Small intestine (tissue), 7 donors: ENCODE measurements at regions not wholly inside any gene's neighbourhood (a gene's known extent, or its start where the extent isn't known, plus 50 kb on each side); places are given as distances from the start of the nearest gene placed in this dataset.

Experiments
- DNase-seq, 2 donors: peaks; one replicate each; pipeline versions ENCODE4 v3.0.0 to v3.0.0-alpha.2; 2013
- FAIRE-seq: peaks from 2 replicates; lab custom pipeline; 2012; peaks lifted over from hg19 to GRCh38; lab: Jason Lieb, UNC
- H3K27ac ChIP-seq, 3 donors: one replicate each; pipeline ENCODE4 v1.5.1; 2013; ENCODE audit warnings: low read length in 2 of 3, mild to moderate bottlenecking in 2 of 3, control low read depth in 1 of 3, inconsistent platforms in 1 of 3, low read depth in 1 of 3, moderate library complexity in 1 of 3
- H3K27me3 ChIP-seq, 3 donors: one replicate each; pipeline ENCODE4 v1.6.1; 2013; ENCODE audit warnings: low read length in 3 of 3, inconsistent platforms in 1 of 3; ENCODE audit not compliant: control insufficient read depth in 3 of 3, insufficient read depth in 3 of 3
- H3K36me3 ChIP-seq, 3 donors: one replicate each; pipeline ENCODE4 v1.6.1; 2013; ENCODE audit warnings: low read length in 3 of 3, inconsistent platforms in 1 of 3, low read depth in 1 of 3, mild to moderate bottlenecking in 1 of 3, moderate library complexity in 1 of 3; ENCODE audit not compliant: control insufficient read depth in 3 of 3, insufficient read depth in 2 of 3
- H3K4me1 ChIP-seq, 3 donors: one replicate each; pipeline ENCODE4 v1.6.1; 2013; ENCODE audit warnings: low read length in 2 of 3, inconsistent platforms in 1 of 3, low read depth in 1 of 3, mild to moderate bottlenecking in 1 of 3, moderate library complexity in 1 of 3; ENCODE audit not compliant: control insufficient read depth in 3 of 3, insufficient read depth in 2 of 3
- H3K4me3 ChIP-seq, 3 donors: one replicate each; pipeline ENCODE4 v1.5.1; 2013; ENCODE audit warnings: low read length in 3 of 3, control low read depth in 1 of 3, inconsistent platforms in 1 of 3, low read depth in 1 of 3, mild to moderate bottlenecking in 1 of 3, moderate library complexity in 1 of 3
- H3K9me3 ChIP-seq, 2 donors: one replicate each; pipeline ENCODE4 v1.6.1; 2013; ENCODE audit warnings: low read depth in 1 of 2, low read length in 1 of 2; ENCODE audit not compliant: control insufficient read depth in 2 of 2, insufficient read depth in 1 of 2
- WGBS, 3 donors: extraction: QIAGEN DNeasy Blood & Tissue Kit; methylation state at CpG; one replicate each; pipeline ENCODE4 v1.1.7; 2013; 5-methylcytosine and 5-hydroxymethylcytosine counted together
- donor health status: healthy with polysubstance abuse.
- donor health status: control.
- donor health status: control.
- donor health status: Bipolar disorder and iron deficiency.
- donor health status: healthy.

GRCh38 chr9:129318121-129319075 is 140.3 kb upstream of the IER5L start:
- no peak overlapping the region for H3K4me3 ChIP-seq
- peaks cover 0 to 22% (median 3%) of the 10 kb centered on the region in 3 donors for H3K4me1 ChIP-seq
- H3K27ac ChIP-seq, result peak overlapping the region in 1 of 3 donors; percentile 4
- H3K9me3 ChIP-seq, result no peaks in the 10 kb centered on the region
- WGBS, 3 donors, result 75 to 84% (median 79%) methylated on average over 16 of the region's 16 CpGs
- DNase-seq (no peak), FAIRE-seq (no peak)
- H3K27me3 ChIP-seq, result peaks cover 0 to 2% (median 0%) of the 10 kb centered on the region in 3 donors
- no peaks in the 10 kb centered on the region for H3K36me3 ChIP-seq

DNA sequence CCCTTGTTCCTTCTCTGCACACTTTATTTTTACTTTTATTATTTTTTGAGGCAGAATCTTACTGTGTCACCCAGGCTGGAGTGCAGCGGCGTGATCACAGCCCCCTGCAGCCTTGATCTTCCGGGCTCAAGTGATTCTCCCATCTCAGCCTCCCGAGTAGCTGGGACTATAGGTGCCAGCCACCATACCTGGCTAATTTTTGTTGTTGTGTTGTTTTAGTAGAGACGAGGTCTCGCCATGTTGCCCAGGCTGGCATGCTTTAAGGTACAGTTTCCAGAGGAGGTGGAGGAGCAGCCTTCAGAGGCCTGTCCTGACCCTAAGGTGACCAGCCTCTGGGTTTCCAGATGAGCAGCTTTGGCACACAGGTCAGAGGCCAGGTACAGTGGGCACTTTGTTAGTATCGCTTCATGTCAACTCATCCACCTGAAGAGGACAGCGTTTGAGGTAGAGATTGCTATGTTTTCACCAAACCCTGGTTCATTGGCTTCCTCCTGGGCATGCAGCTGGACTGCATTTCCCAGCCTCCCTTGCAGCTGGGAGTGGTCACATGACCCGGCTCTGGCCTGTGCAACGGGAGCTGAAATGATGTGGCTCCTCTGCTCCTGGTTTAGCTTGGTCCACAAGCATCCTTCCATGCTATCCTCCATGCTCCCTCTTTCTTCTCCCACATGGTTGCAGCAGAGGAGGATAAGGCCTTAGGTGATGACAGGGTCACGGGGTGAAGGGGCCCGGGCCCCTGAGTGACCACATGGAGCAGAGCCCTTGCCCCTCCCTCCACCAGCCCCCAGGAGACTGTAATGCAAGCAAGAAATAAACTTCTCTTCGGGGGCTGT is 139.3 kb upstream of the IER5L start:
- DNase-seq (peak; percentile 28 to 48), FAIRE-seq (no peak)
- Histone ChIP-seq H3K36me3 (no peaks in the 10 kb centered on the region), H3K4me1 (peaks cover 0 to 22% (median 3%) of the 10 kb centered on the region in 3 donors), H3K9me3 (no peaks in the 10 kb centered on the region), H3K27me3 (peaks cover 0 to 2% (median 0%) of the 10 kb centered on the region in 3 donors), H3K4me3 (no peak overlapping the region), H3K27ac (no peak overlapping the region)
- WGBS, 3 donors, result 76 to 78% (median 78%) methylated on average over 13 of the region's 13 CpGs

DNA sequence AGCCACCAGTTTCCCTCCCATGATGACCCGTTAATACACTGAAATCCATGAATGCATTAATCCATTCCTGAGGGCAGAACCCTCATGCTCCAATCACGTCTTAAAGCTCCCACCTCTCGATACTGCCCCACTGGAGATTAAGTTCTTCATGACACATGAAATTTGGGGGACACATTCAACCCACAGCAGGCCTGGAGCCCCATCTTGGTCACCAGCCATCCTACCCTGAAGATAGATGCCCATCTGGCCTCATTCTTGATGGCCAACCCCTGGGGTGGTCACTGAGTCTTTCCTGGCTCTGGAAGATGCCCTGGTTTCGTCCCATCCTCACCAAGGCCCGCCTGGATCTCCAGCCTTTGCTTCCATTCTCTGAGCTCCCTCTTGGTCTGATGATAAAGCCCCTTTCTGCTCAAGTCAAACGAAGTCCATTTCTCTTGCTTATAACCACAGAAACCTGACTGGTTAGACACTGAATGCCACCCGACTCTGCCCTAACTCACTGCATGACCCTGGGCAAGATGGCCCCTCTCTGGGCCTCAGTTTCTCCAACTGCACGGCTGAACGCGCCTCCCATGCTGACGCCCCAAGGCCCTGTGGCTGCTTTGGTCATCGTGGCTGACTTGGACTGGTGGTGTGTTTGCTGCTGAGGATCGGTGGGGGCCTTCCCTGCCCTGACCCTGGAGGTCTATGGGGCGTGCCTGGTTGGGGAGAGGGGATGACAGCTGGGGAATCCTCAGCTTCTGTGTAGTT is 138.4 kb upstream of the IER5L start:
- Histone ChIP-seq H3K4me3 (no peak overlapping the region), H3K27me3 (peaks cover 0 to 2% (median 0%) of the 10 kb centered on the region in 3 donors), H3K27ac (peak overlapping the region in 1 of 3 donors; percentile 84), H3K36me3 (no peaks in the 10 kb centered on the region), H3K9me3 (no peaks in the 10 kb centered on the region), H3K4me1 (peaks cover 0 to 22% (median 3%) of the 10 kb centered on the region in 3 donors)
- no peak for FAIRE-seq
- no peak for DNase-seq
- 85 to 88% (median 85%) methylated on average over 14 of the region's 14 CpGs for WGBS, 3 donors

GRCh38 chr9:129313331-129313955 is 135.4 kb upstream of the IER5L start:
- Histone ChIP-seq H3K4me1 (no peaks in the 10 kb centered on the region), H3K9me3 (peaks cover 0 to 11% of the 10 kb centered on the region in 2 donors), H3K27me3 (no peaks in the 10 kb centered on the region), H3K36me3 (no peaks in the 10 kb centered on the region), H3K27ac (no peak overlapping the region), H3K4me3 (no peak overlapping the region)
- 72 to 94% (median 93%) methylated on average over 10 of the region's 10 CpGs for WGBS, 3 donors
- DNase-seq (no peak), FAIRE-seq (no peak)

DNA sequence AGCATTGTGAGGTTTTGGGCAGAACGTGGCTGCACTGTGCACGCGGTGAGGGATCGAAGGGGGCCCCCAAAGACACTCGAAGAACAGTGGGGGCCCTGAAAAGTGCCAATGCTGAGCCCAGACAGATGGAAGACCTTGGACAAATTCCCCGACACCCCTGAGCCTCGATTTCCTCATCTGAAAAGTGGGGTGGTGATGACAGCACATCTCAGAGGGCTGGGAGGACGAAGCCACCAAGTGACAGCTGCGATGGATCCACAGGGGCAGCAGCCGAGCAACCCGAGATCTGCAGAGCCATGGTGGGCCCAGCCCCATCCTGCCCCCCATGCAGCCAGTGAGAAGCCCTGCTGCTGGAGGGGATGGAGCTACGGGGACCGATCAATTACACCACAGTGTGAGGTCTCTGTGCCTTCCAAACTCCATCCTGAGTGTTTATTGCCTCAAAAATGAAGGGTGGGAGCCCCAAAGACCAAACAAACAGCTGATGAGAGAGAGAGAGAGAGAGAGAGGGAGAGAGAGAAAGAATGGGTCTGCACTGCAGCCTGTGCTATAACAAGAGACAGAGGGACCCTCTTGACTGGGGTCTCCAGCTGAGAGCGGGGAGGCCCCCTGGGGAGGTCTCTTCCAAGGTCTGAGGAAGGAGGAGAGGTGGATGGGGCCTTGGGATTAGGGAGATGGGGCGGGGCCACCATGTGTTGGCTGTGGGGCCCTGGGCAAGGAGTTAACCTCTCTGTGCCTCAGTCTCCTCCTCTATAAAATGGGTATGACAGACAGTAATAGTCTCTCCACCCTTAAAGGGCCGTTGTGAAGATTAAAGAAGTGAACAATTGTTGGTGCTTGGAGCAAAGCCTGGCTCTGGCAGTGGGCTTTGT is 134.4 kb upstream of the IER5L start:
- 74 to 83% (median 82%) methylated on average over 16 of the region's 16 CpGs for WGBS, 3 donors
- DNase-seq (no peak), FAIRE-seq (no peak)
- Histone ChIP-seq H3K27me3 (no peaks in the 10 kb centered on the region), H3K27ac (no peak overlapping the region), H3K4me3 (no peak overlapping the region), H3K4me1 (no peaks in the 10 kb centered on the region), H3K9me3 (peaks cover 0 to 11% of the 10 kb centered on the region in 2 donors), H3K36me3 (no peaks in the 10 kb centered on the region)

GRCh38 chr9:129311643-129312042 is 133.6 kb upstream of the IER5L start:
- 44 to 76% (median 66%) methylated on average over 4 of the region's 4 CpGs for WGBS, 3 donors
- FAIRE-seq (no peak), DNase-seq (no peak)
- no peaks in the 10 kb centered on the region for H3K36me3 ChIP-seq
- no peaks in the 10 kb centered on the region for H3K4me1 ChIP-seq
- peaks cover 0 to 11% of the 10 kb centered on the region in 2 donors for H3K9me3 ChIP-seq
- H3K4me3 ChIP-seq, result no peak overlapping the region
- H3K27me3 ChIP-seq, result no peaks in the 10 kb centered on the region
- no peak overlapping the region for H3K27ac ChIP-seq

DNA sequence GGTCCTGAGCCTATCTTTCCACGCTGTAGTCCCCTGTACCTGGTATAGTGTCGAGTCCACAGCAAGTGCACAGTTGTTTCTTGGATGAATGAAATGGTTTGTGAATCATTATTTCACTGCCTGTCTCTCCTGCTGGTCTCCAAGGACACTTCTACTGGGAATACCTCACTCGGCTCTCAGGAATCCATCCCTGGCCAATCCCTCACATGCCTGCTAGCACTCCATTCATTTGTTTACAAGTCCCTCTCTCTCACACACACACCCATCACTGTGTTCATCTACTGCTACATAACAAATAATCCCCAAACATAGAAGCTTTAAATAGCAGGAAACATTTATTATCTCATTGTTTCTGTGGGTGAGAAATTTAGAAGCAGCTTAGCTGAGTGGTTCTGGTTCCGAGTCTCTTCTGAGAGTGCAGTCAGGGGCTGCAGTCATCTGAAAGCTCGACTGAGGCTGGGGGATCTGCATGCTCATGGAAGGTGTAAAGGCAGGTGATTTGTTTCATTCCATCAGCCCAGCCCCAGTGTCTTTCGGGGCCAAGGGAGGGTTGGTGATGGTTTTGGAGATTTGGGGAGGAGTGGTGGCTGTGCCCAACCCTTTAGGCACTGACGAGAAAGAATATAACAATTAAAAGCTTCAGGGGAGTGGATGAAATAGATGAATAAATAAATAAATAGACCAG is 132.7 kb upstream of the IER5L start:
- DNase-seq, result no peak

More for the DNA sequence above, 132.7 kb upstream of the IER5L start:
- H3K27me3 ChIP-seq, result no peaks in the 10 kb centered on the region
- no peaks in the 10 kb centered on the region for H3K4me1 ChIP-seq
- no peak overlapping the region for H3K27ac ChIP-seq
- no peak overlapping the region for H3K4me3 ChIP-seq
- H3K9me3 ChIP-seq, result peaks cover 0 to 11% of the 10 kb centered on the region in 2 donors
- WGBS, 3 donors, result 73 to 90% (median 88%) methylated on average over 7 of the region's 7 CpGs
- H3K36me3 ChIP-seq, result no peaks in the 10 kb centered on the region
- no peak for FAIRE-seq
